AG09309 (cell line): ENCODE measurements at regions not wholly inside any gene's neighbourhood (a gene's known extent, or its start where the extent isn't known, plus 50 kb on each side); places are given as distances from the start of the nearest gene placed in this dataset.

Experiments
- DNase-seq: peaks from one replicate; pipeline ENCODE4 v3.0.0-alpha.2; 2010; ENCODE audit warnings: low read depth
- H3K4me3 ChIP-seq: 2 replicates; pipeline ENCODE4 v1.5.1; 2011; ENCODE audit warnings: mild to moderate bottlenecking, low read depth, low read length, moderate library complexity; ENCODE audit not compliant: control insufficient read depth
- CTCF ChIP-seq: IDR thresholded peaks from 2 replicates; pipeline ENCODE4 v1.5.1; 2011; ENCODE audit warnings: mild to moderate bottlenecking, low read depth, low read length, inconsistent platforms; ENCODE audit not compliant: insufficient read depth, control insufficient read depth; ENCODE audit errors: missing control alignments

GRCh38 chr6:92497281-92497680 lies 922.1 kb downstream of the EPHA7 start:
- no peak overlapping the region for H3K4me3 ChIP-seq
- no peak for DNase-seq
- no peak for TF ChIP-seq CTCF

DNA sequence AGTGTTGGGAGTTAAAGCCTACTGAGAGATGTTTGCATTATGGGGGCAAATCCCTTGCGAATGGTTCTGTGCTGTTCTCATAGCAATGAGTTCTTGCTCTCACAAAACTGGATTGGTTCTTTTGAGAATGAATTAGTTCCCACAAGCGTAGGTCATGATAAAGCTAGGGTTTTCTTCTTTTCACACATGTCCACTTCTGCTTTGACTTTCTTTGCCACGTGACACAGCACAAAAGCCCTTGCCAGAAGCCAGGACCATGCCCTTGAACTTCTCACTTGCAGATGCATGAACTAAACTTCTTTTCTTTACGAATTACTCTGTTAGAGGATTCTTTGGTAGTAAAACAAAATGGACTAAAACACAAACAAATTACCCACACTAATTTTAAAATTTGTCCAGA lies 922.8 kb downstream of the EPHA7 start:
- no peak for TF ChIP-seq CTCF
- no peak for DNase-seq
- H3K4me3 ChIP-seq, result no peak overlapping the region

GRCh38 chr6:92495242-92495641 lies 924.1 kb downstream of the EPHA7 start:
- no peak for TF ChIP-seq CTCF
- no peak for DNase-seq
- no peak overlapping the region for H3K4me3 ChIP-seq

DNA sequence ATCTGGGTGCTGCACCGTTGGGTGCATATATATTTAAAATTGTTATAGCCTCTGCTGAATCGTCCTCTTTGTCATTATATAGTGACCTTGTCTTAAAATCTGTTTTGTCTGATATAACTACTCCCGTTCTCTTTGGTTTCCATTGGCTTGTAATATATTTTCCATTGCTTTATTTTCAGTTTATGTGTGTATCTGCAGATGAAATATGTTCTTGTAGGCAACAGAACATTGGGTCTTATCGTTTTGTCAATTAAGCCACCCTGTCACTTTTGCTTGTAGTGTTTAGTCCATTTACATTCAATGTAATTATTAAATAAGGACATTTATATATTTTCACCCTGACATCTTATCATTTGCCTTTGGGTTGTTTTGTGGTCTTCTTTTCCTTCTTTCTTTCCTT lies 933.9 kb downstream of the EPHA7 start:
- TF ChIP-seq CTCF, result no peak
- no peak overlapping the region for H3K4me3 ChIP-seq
- DNase-seq, result no peak

- no peak overlapping the region for H3K4me3 ChIP-seq
- no peak for DNase-seq
- TF ChIP-seq CTCF, result no peak
Measured at GRCh38 chr6:92479831-92480230, 939.5 kb downstream of the EPHA7 start.

DNA sequence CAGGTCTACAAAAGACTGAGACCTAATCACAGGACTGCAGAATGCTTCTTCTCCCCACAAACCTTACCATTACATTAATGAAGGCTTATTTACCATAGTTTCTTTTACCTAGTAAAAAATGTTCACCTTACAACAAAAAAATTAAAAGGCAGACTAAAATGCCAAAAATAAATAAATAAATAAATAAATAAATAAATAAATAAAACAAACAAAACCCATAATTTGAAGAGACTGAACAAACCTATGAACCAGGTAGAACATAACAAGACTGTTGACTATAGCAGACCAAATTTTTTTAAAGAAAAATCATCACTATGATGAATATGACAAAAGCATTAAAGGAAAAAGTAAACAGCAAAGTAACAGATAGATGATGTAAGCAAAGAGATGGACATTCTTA lies 946.3 kb downstream of the EPHA7 start:
- TF ChIP-seq CTCF, result no peak
- no peak overlapping the region for H3K4me3 ChIP-seq
- DNase-seq, result no peak

GRCh38 chr6:92469186-92469828 lies 950.1 kb downstream of the EPHA7 start:
- no peak for TF ChIP-seq CTCF
- DNase-seq, result no peak
- no peak overlapping the region for H3K4me3 ChIP-seq
